GM21786 (cell line): ENCODE measurements at regions not wholly inside any gene's neighbourhood (a gene's known extent, or its start where the extent isn't known, plus 50 kb on each side); places are given as distances from the start of the nearest gene placed in this dataset.

Experiments used
- ATAC-seq: cut with Tn5 transposase; IDR thresholded peaks from one replicate; pipeline ENCODE4 v1.9.1; 2021; ENCODE audit not compliant: unreplicated experiment

GRCh38 chr9:18137815-18138214 is 336.1 kb upstream of the ADAMTSL1 start:
- ATAC-seq = no peak

- ATAC-seq = no peak
These were observed 335.3 kb upstream of the ADAMTSL1 start for GRCh38 chr9:18138656-18139055.

- no peak for ATAC-seq
These were observed 332.3 kb upstream of the ADAMTSL1 start for GRCh38 chr9:18141681-18142080.

GRCh38 chr9:18143073-18143745 is 330.7 kb upstream of the ADAMTSL1 start:
- no peak for ATAC-seq

- no peak for ATAC-seq
These were observed 327.6 kb upstream of the ADAMTSL1 start for GRCh38 chr9:18146329-18146728.

GRCh38 chr9:18149471-18150011 is 324.4 kb upstream of the ADAMTSL1 start:
- ATAC-seq = no peak

GRCh38 chr9:18154661-18155060 is 319.3 kb upstream of the ADAMTSL1 start:
- no peak for ATAC-seq

GRCh38 chr9:18159254-18159653 is 314.7 kb upstream of the ADAMTSL1 start:
- ATAC-seq = no peak

GRCh38 chr9:18163146-18163545 is 310.8 kb upstream of the ADAMTSL1 start:
- ATAC-seq = no peak

- ATAC-seq = no peak
These were observed 306.2 kb upstream of the ADAMTSL1 start for GRCh38 chr9:18167733-18168132.

GRCh38 chr9:18173923-18174322 is 300.0 kb upstream of the ADAMTSL1 start:
- ATAC-seq = no peak

- ATAC-seq = no peak
These were observed 291.3 kb upstream of the ADAMTSL1 start for GRCh38 chr9:18182636-18183035.

GRCh38 chr9:18183974-18184373 is 290.0 kb upstream of the ADAMTSL1 start:
- ATAC-seq = no peak

GRCh38 chr9:18184401-18184800 is 289.6 kb upstream of the ADAMTSL1 start:
- no peak for ATAC-seq

- no peak for ATAC-seq
These were observed 288.8 kb upstream of the ADAMTSL1 start for GRCh38 chr9:18185196-18185595.

GRCh38 chr9:18188971-18189370 is 285.0 kb upstream of the ADAMTSL1 start:
- no peak for ATAC-seq

GRCh38 chr9:18189871-18190670 is 283.9 kb upstream of the ADAMTSL1 start:
- no peak for ATAC-seq

GRCh38 chr9:18190671-18191374 is 283.1 kb upstream of the ADAMTSL1 start:
- ATAC-seq = no peak

GRCh38 chr9:18194316-18194715 is 279.6 kb upstream of the ADAMTSL1 start:
- ATAC-seq = no peak

- ATAC-seq = no peak
These were observed 278.7 kb upstream of the ADAMTSL1 start for GRCh38 chr9:18195223-18195622.

GRCh38 chr9:18202924-18203323 is 271.0 kb upstream of the ADAMTSL1 start:
- no peak for ATAC-seq

- no peak for ATAC-seq
These were observed 266.2 kb upstream of the ADAMTSL1 start for GRCh38 chr9:18207735-18208134.
